ENCODE measurements at regions not wholly inside any gene's neighbourhood (a gene's known extent, or its start where the extent isn't known, plus 50 kb on each side); places are given as distances from the start of the nearest gene placed in this dataset.

DNA sequence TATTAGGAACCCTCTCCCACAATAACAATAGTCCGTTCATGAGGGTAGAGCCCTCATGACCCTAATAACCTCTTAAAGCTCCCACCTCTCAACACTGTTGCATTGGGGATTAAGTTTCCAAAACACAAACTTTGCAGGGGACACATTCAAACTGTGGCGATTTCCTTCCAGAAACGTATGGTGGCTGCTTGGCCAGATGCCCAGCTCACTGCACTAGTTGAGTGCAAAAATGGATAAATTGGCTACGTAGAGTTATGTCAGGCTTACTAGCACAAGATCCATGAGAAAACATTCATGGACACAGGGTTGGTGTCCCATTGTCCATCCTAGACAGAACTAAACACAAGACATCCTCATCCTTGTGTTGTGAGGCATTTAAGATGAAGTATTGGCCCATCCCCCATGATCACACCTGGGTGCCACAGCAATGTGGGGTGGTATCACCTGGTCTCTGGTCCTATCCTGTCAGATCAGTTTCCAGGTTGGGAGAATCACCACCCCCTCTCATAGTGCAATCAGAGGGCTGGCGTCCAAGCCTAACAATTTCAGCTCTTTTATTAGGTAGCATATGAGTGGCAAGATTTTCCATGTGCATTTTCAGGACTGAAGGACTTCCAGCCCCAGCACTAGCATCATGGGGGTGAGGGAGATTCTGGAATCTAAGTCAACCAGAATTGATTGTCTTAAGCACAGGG lies 63.4 kb upstream of the ELOVL5 start:
- POLR2A ChIA-PET: interaction anchor here (0.5 to 2.5 kb wide), 5 partner anchors 18 to 240 kb away, joined by 3 to 22 read pairs (median 3); partner anchors contain the start of gene ELOVL5
- intact Hi-C loops (cut with micrococcal nuclease): no loop called here
- no peaks in the 10 kb centered on the region for H3K27me3 Mint-ChIP-seq

GRCh38 chr6:53411451-53411850 lies 62.7 kb upstream of the ELOVL5 start:
- Mint-ChIP-seq H3K27me3 (no peaks in the 10 kb centered on the region), H3K9me3 (no peaks in the 10 kb centered on the region), H3K4me1 (peaks cover 9% of the 10 kb centered on the region), H3K27ac (no peak overlapping the region), H3K4me3 (no peak overlapping the region), H3K36me3 (ENCODE audit: low read depth) (no peaks in the 10 kb centered on the region)
- intact Hi-C loops (cut with micrococcal nuclease): loop anchor here (2.0 kb wide), 1 partner anchor 161 kb away; no protein-coding TSS in a partner anchor
- ChIA-PET POLR2A (interaction anchor here (0.6 to 2.5 kb wide), 4 partner anchors 19 to 239 kb away, joined by 3 to 22 read pairs (median 4); partner anchors contain the start of gene ELOVL5), CTCF (interaction anchor here (0.7 to 6.4 kb wide), 16 partner anchors 26 to 242 kb away, joined by 3 to 65 read pairs (median 6); no protein-coding TSS in a partner anchor)
- TF ChIP-seq, protein P1, sequence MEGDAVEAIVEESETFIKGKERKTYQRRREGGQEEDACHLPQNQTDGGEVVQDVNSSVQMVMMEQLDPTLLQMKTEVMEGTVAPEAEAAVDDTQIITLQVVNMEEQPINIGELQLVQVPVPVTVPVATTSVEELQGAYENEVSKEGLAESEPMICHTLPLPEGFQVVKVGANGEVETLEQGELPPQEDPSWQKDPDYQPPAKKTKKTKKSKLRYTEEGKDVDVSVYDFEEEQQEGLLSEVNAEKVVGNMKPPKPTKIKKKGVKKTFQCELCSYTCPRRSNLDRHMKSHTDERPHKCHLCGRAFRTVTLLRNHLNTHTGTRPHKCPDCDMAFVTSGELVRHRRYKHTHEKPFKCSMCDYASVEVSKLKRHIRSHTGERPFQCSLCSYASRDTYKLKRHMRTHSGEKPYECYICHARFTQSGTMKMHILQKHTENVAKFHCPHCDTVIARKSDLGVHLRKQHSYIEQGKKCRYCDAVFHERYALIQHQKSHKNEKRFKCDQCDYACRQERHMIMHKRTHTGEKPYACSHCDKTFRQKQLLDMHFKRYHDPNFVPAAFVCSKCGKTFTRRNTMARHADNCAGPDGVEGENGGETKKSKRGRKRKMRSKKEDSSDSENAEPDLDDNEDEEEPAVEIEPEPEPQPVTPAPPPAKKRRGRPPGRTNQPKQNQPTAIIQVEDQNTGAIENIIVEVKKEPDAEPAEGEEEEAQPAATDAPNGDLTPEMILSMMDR (IDR thresholded peaks at IDR 0.05): no peak
- DNase-seq (no peak), ATAC-seq (ENCODE audit: low read depth) (no peak)

More for the DNA sequence above, 63.4 kb upstream of the ELOVL5 start:
- no peak overlapping the region for H3K27ac Mint-ChIP-seq
- DNase-seq (no peak), ATAC-seq (ENCODE audit: low read depth) (no peak)
- H3K9me3 Mint-ChIP-seq: no peaks in the 10 kb centered on the region
- no peak overlapping the region for H3K4me3 Mint-ChIP-seq
- H3K4me1 Mint-ChIP-seq: peaks cover 9% of the 10 kb centered on the region
- CTCF ChIA-PET: interaction anchor here (1.3 to 6.4 kb wide), 8 partner anchors 25 to 243 kb away, joined by 3 to 65 read pairs (median 12); no protein-coding TSS in a partner anchor
- TF ChIP-seq, protein P1 (IDR thresholded peaks at IDR 0.05): no peak
- H3K36me3 Mint-ChIP-seq (ENCODE audit: low read depth): no peaks in the 10 kb centered on the region

GRCh38 chr6:53410508-53411258 lies 61.9 kb upstream of the ELOVL5 start:
- peak overlapping the region; percentile 70 for H3K4me3 Mint-ChIP-seq
- intact Hi-C loops (cut with micrococcal nuclease): loop anchor here (1.0 to 2.0 kb wide), 7 partner anchors 27 to 238 kb away; no protein-coding TSS in a partner anchor
- peak; percentile 98 for ATAC-seq (ENCODE audit: low read depth)
- H3K9me3 Mint-ChIP-seq: no peaks in the 10 kb centered on the region
- CTCF ChIA-PET: interaction anchor here (0.7 to 6.4 kb wide), 20 partner anchors 11 to 318 kb away, joined by 3 to 65 read pairs (median 4); no protein-coding TSS in a partner anchor
- H3K36me3 Mint-ChIP-seq (ENCODE audit: low read depth): no peaks in the 10 kb centered on the region
- H3K4me1 Mint-ChIP-seq: peaks cover 9% of the 10 kb centered on the region
- H3K27me3 Mint-ChIP-seq: no peaks in the 10 kb centered on the region
- peak; percentile 20 for DNase-seq
- POLR2A ChIA-PET: interaction anchor here (0.7 to 2.5 kb wide), 6 partner anchors 11 to 238 kb away, joined by 3 to 22 read pairs (median 4); partner anchors contain the start of gene ELOVL5
- TF ChIP-seq, protein P1 (IDR thresholded peaks at IDR 0.05): no peak
- H3K27ac Mint-ChIP-seq: peak overlapping the region; percentile 82

- no peak for ATAC-seq (ENCODE audit: low read depth)
- TF ChIP-seq, protein P1 (IDR thresholded peaks at IDR 0.05): no peak
- no peak overlapping the region for H3K27ac Mint-ChIP-seq
- peaks cover 9% of the 10 kb centered on the region for H3K4me1 Mint-ChIP-seq
- H3K4me3 Mint-ChIP-seq: no peak overlapping the region
- ChIA-PET POLR2A (interaction anchor here (0.6 to 2.1 kb wide), 4 partner anchors 35 to 163 kb away, joined by 3 to 9 read pairs (median 6); no protein-coding TSS in a partner anchor), CTCF (interaction anchor here (2.5 to 6.4 kb wide), 3 partner anchors 76 to 237 kb away, joined by 6 to 65 read pairs (median 23); no protein-coding TSS in a partner anchor)
- intact Hi-C loops (cut with micrococcal nuclease): no loop called here
- H3K9me3 Mint-ChIP-seq: no peaks in the 10 kb centered on the region
- H3K27me3 Mint-ChIP-seq: no peaks in the 10 kb centered on the region
- DNase-seq: no peak
- no peaks in the 10 kb centered on the region for H3K36me3 Mint-ChIP-seq (ENCODE audit: low read depth)
Measured at GRCh38 chr6:53408826-53409225, 60.1 kb upstream of the ELOVL5 start.
